Neural progenitor cell (in vitro differentiated cells): ENCODE measurements at regions not wholly inside any gene's neighbourhood (a gene's known extent, or its start where the extent isn't known, plus 50 kb on each side); places are given as distances from the start of the nearest gene placed in this dataset.

ENCODE experiments used
- DNase-seq: peaks from one replicate; pipeline ENCODE4 v3.0.0-alpha.2; 2016; ENCODE audit warnings: low spot score
- H2AFZ ChIP-seq: fragments of 200-600 bp; sonication (generic); replicated peaks from 2 replicates; pipeline ENCODE4 v1.6.1; 2016; ENCODE audit warnings: antibody characterized with exemption
- H3F3A ChIP-seq: fragments of 200-600 bp; sonication (generic); 2 replicates; pipeline ENCODE4 v1.6.1; 2016; ENCODE audit warnings: antibody characterized with exemption, low read depth
- H3K27ac ChIP-seq: fragments of 200-600 bp; sonication (generic); 2 replicates; pipeline ENCODE4 v1.5.1; 2016; ENCODE audit warnings: mild to moderate bottlenecking
- H3K27me3 ChIP-seq: fragments of 200-600 bp; sonication (generic); 2 replicates; pipeline ENCODE4 v1.6.1; 2016; ENCODE audit warnings: mild to moderate bottlenecking, moderate library complexity
- H3K36me3 ChIP-seq: fragments of 200-600 bp; sonication (generic); 2 replicates; pipeline ENCODE4 v1.5.1; 2016
- H3K4me1 ChIP-seq: fragments of 200-600 bp; sonication (generic); 2 replicates; pipeline ENCODE4 v1.6.1; 2016; ENCODE audit warnings: mixed run types
- H3K4me2 ChIP-seq: fragments of 200-600 bp; sonication (generic); 2 replicates; pipeline ENCODE4 v1.6.1; 2016
- H3K4me3 ChIP-seq: fragments of 200-600 bp; sonication (generic); 2 replicates; pipeline ENCODE4 v1.5.1; 2016
- H3K79me2 ChIP-seq: fragments of 200-600 bp; sonication (generic); 2 replicates; pipeline ENCODE4 v1.6.1; 2016; ENCODE audit warnings: low read depth
- H3K9ac ChIP-seq: fragments of 200-600 bp; sonication (generic); 2 replicates; pipeline ENCODE4 v1.6.1; 2016
- H3K9me3 ChIP-seq: fragments of 200-600 bp; sonication (generic); 2 replicates; pipeline ENCODE4 v1.5.1; 2016; ENCODE audit warnings: low read depth
- H4K20me1 ChIP-seq: fragments of 200-600 bp; sonication (generic); 2 replicates; pipeline ENCODE4 v1.6.1; 2016; ENCODE audit warnings: low read depth
- H3K27ac Mint-ChIP-seq: 3 replicates; pipeline ENCODE4 v1.8.0; 2021; ENCODE audit warnings: mixed read lengths
- H3K27me3 Mint-ChIP-seq: 2 replicates; pipeline ENCODE4 v1.8.0; 2022; ENCODE audit warnings: low read depth, mild to moderate bottlenecking, inconsistent platforms, moderate library complexity, mixed read lengths; ENCODE audit not compliant: insufficient read depth
- H3K36me3 Mint-ChIP-seq: 3 replicates; pipeline ENCODE4 v1.8.0; 2021; ENCODE audit warnings: mixed read lengths
- H3K4me1 Mint-ChIP-seq: 3 replicates; pipeline ENCODE4 v1.8.0; 2021; ENCODE audit warnings: mixed read lengths
- H3K4me3 Mint-ChIP-seq: 3 replicates; pipeline ENCODE4 v1.8.0; 2021; ENCODE audit warnings: mild to moderate bottlenecking, moderate library complexity, mixed read lengths
- H3K9me3 Mint-ChIP-seq: 3 replicates; pipeline ENCODE4 v1.8.0; 2020; ENCODE audit warnings: mixed read lengths
- CTCF ChIP-seq: fragments of 200-600 bp; sonication (generic); IDR thresholded peaks from 2 replicates; pipeline ENCODE4 v1.5.1; 2017; ENCODE audit warnings: antibody characterized with exemption, mild to moderate bottlenecking
- EZH2 ChIP-seq: fragments of 200-600 bp; sonication (generic); IDR thresholded peaks from 2 replicates; pipeline ENCODE4 v1.6.1; 2017; ENCODE audit warnings: antibody characterized with exemption, mild to moderate bottlenecking, moderate library complexity
- EZH2phosphoT487 ChIP-seq: fragments of 200-600 bp; sonication (generic); IDR thresholded peaks from 2 replicates; pipeline ENCODE4 v1.6.1; 2017; ENCODE audit warnings: antibody characterized with exemption

- no peak overlapping the region for H3K4me3 Mint-ChIP-seq
- H3F3A ChIP-seq = no peaks in the 10 kb centered on the region
- no peaks in the 10 kb centered on the region for H3K27me3 ChIP-seq
- no peaks in the 10 kb centered on the region for H3K36me3 Mint-ChIP-seq
- no peak overlapping the region for H3K4me2 ChIP-seq
- no peaks in the 10 kb centered on the region for H3K27me3 Mint-ChIP-seq
- TF ChIP-seq EZH2phosphoT487 (no peak), CTCF (no peak), EZH2 (no peak)
- no peaks in the 10 kb centered on the region for H3K79me2 ChIP-seq
- no peak overlapping the region for H2AFZ ChIP-seq
- H3K4me1 ChIP-seq = no peaks in the 10 kb centered on the region
- H4K20me1 ChIP-seq = no peaks in the 10 kb centered on the region
- H3K27ac Mint-ChIP-seq = no peak overlapping the region
- H3K4me3 ChIP-seq = no peak overlapping the region
- H3K9me3 Mint-ChIP-seq = no peaks in the 10 kb centered on the region
- no peak overlapping the region for H3K9ac ChIP-seq
- H3K27ac ChIP-seq = no peak overlapping the region
- H3K36me3 ChIP-seq = no peaks in the 10 kb centered on the region
- no peaks in the 10 kb centered on the region for H3K4me1 Mint-ChIP-seq
- H3K9me3 ChIP-seq = no peaks in the 10 kb centered on the region
- DNase-seq = no peak
These were observed 450.2 kb downstream of the CCER1 start for GRCh38 chr12:90504806-90505205.

- no peak for DNase-seq
- Histone ChIP-seq H3K9me3 (no peaks in the 10 kb centered on the region), H3K36me3 (no peaks in the 10 kb centered on the region), H3K4me1 (no peaks in the 10 kb centered on the region), H3K79me2 (no peaks in the 10 kb centered on the region), H2AFZ (no peak overlapping the region), H3K9ac (no peak overlapping the region), H3K27ac (no peak overlapping the region), H3F3A (no peaks in the 10 kb centered on the region), H4K20me1 (no peaks in the 10 kb centered on the region), H3K4me3 (no peak overlapping the region), H3K27me3 (no peaks in the 10 kb centered on the region), H3K4me2 (no peak overlapping the region)
- H3K4me3 Mint-ChIP-seq = no peak overlapping the region
- no peaks in the 10 kb centered on the region for H3K4me1 Mint-ChIP-seq
- no peaks in the 10 kb centered on the region for H3K36me3 Mint-ChIP-seq
- no peak overlapping the region for H3K27ac Mint-ChIP-seq
- H3K9me3 Mint-ChIP-seq = no peaks in the 10 kb centered on the region
- no peaks in the 10 kb centered on the region for H3K27me3 Mint-ChIP-seq
- TF ChIP-seq CTCF (no peak), EZH2phosphoT487 (no peak), EZH2 (no peak)
These were observed 452.9 kb downstream of the CCER1 start for GRCh38 chr12:90502070-90502469.

GRCh38 chr12:90501412-90501811, 453.6 kb downstream of the CCER1 start:
- H3K9me3 Mint-ChIP-seq = no peaks in the 10 kb centered on the region
- no peak overlapping the region for H3K27ac ChIP-seq
- no peaks in the 10 kb centered on the region for H3F3A ChIP-seq
- no peaks in the 10 kb centered on the region for H3K27me3 ChIP-seq
- H3K79me2 ChIP-seq = no peaks in the 10 kb centered on the region
- DNase-seq = no peak
- no peak overlapping the region for H3K9ac ChIP-seq
- no peaks in the 10 kb centered on the region for H3K4me1 Mint-ChIP-seq
- H3K9me3 ChIP-seq = no peaks in the 10 kb centered on the region
- H3K4me1 ChIP-seq = no peaks in the 10 kb centered on the region
- H3K27me3 Mint-ChIP-seq = no peaks in the 10 kb centered on the region
- H3K36me3 ChIP-seq = no peaks in the 10 kb centered on the region
- H3K4me3 Mint-ChIP-seq = no peak overlapping the region
- H2AFZ ChIP-seq = no peak overlapping the region
- no peaks in the 10 kb centered on the region for H4K20me1 ChIP-seq
- no peak overlapping the region for H3K4me3 ChIP-seq
- H3K36me3 Mint-ChIP-seq = no peaks in the 10 kb centered on the region
- TF ChIP-seq EZH2phosphoT487 (no peak), CTCF (no peak), EZH2 (no peak)
- H3K4me2 ChIP-seq = no peak overlapping the region
- H3K27ac Mint-ChIP-seq = no peak overlapping the region

- Histone ChIP-seq H3K9ac (no peak overlapping the region), H4K20me1 (no peaks in the 10 kb centered on the region), H3K4me1 (no peaks in the 10 kb centered on the region), H3K4me3 (no peak overlapping the region), H3K36me3 (no peaks in the 10 kb centered on the region), H3F3A (no peaks in the 10 kb centered on the region), H3K9me3 (no peaks in the 10 kb centered on the region), H2AFZ (no peak overlapping the region), H3K27ac (no peak overlapping the region), H3K4me2 (no peak overlapping the region), H3K79me2 (no peaks in the 10 kb centered on the region), H3K27me3 (no peaks in the 10 kb centered on the region)
- Mint-ChIP-seq H3K4me3 (no peak overlapping the region), H3K36me3 (no peaks in the 10 kb centered on the region), H3K27me3 (peaks cover 4% of the 10 kb centered on the region), H3K9me3 (no peaks in the 10 kb centered on the region), H3K4me1 (no peaks in the 10 kb centered on the region), H3K27ac (no peak overlapping the region)
- TF ChIP-seq EZH2phosphoT487 (no peak), CTCF (no peak), EZH2 (no peak)
- no peak for DNase-seq
These were observed 455.2 kb downstream of the CCER1 start for GRCh38 chr12:90499795-90500194.
